Adrenal gland (tissue), 9 donors: ENCODE measurements at regions not wholly inside any gene's neighbourhood (a gene's known extent, or its start where the extent isn't known, plus 50 kb on each side); places are given as distances from the start of the nearest gene placed in this dataset.

Experiments
- DNase-seq, 7 donors: peaks; one replicate each; pipeline ENCODE4 v3.0.0-alpha.2; 2019 to 2020
- H3K27ac ChIP-seq, 5 donors: fragments of 200-600 bp; sonication (generic) in 4 of 5; 1 replicate in 3 of 5; 2 replicates in 2 of 5; pipeline versions ENCODE4 v1.5.1 to v1.8.0; 2016 to 2020; ENCODE audit warnings: mild to moderate bottlenecking in 1 of 5
- H3K27me3 ChIP-seq: fragments of 200-600 bp; 2 replicates; pipeline ENCODE4 v1.8.0; 2021
- H3K36me3 ChIP-seq, 2 donors: fragments of 200-600 bp; replicated peaks in 1 of 2; 1 replicate in 1 of 2; 2 replicates in 1 of 2; pipeline versions ENCODE4 v1.5.1 to v1.8.0; 2018 to 2022
- H3K4me1 ChIP-seq, 2 donors: fragments of 200-600 bp; replicated peaks in 1 of 2; 1 replicate in 1 of 2; 2 replicates in 1 of 2; pipeline versions ENCODE4 v1.5.1 to v1.8.0; 2018 to 2021
- H3K4me3 ChIP-seq, 4 donors: fragments of 200-600 bp; sonication (generic) in 3 of 4; one replicate each; pipeline ENCODE4 v1.5.1; 2016 to 2018
- H3K9me3 ChIP-seq, 3 donors: fragments of 200-600 bp; sonication (generic) in 1 of 3; replicated peaks in 1 of 3; 1 replicate in 2 of 3; 2 replicates in 1 of 3; pipeline versions ENCODE4 v1.5.1 to v1.8.0; 2016 to 2021
- POLR2A ChIP-seq, 2 donors: fragments of 450-650 bp; IDR thresholded peaks; one replicate each; pipeline ENCODE4 v1.6.1; 2017; ENCODE audit warnings: antibody characterized with exemption in 2 of 2, mild to moderate bottlenecking in 2 of 2, moderate library complexity in 1 of 2
- WGBS, 4 donors: extraction: QIAGEN DNeasy Blood & Tissue Kit in 2 of 4; methylation state at CpG; one replicate each; pipeline versions ENCODE4 v1.1.5 to v1.1.7; 2013 to 2017; 5-methylcytosine and 5-hydroxymethylcytosine counted together
- intact Hi-C, 2 donors: fragments of 100-400 bp; cut with DNase I; formaldehyde crosslinking; loops; one replicate each; pipeline versions ENCODE4 v1.14.1 to v1.15.0; 2022 to 2023
- TF ChIP-seq, protein P1 (sequence below), 6 experiments: fragments of 450-650 bp in 4 of 6; fragments of 200-600 bp in 2 of 6; sonication (generic) in 1 of 6; IDR thresholded peaks; 1 replicate in 5 of 6; 2 replicates in 1 of 6; pipeline versions ENCODE4 v1.5.1 to v1.8.0; 2016 to 2021; ENCODE audit warnings: antibody characterized with exemption in 6 of 6, mild to moderate bottlenecking in 2 of 6, moderate library complexity in 1 of 6
- donor health status: healthy with polysubstance abuse.
- donor health status: Bipolar disorder and iron deficiency.
- donor health status: DM: yes; HTN: yes; CAD: no.
- donor health status: DM: no; HTN: no; CAD: no.
- donor health status: DM: no; HTN: no; CAD: no.

DNA sequence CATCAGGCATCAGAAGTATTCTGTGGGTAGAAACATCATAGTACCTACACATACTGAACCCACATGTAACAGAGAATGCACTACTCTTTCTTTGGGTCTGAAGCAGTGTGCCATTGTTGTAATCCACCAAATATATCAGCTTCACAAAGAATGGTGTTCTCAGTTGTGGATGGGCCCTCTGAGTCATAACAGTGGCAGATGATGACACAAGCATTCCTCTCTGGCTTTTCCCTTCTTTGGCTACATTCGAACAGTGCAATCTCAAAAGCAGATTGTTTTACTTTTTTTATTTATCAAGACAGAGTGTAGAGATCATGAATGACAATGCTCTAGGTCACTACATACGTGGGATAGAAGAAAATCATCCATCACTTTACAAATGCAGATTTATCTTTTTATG is 247.2 kb upstream of the EPHA5 start:
- no peak for TF ChIP-seq POLR2A (IDR thresholded peaks at IDR 0.05)
- TF ChIP-seq, protein P1, sequence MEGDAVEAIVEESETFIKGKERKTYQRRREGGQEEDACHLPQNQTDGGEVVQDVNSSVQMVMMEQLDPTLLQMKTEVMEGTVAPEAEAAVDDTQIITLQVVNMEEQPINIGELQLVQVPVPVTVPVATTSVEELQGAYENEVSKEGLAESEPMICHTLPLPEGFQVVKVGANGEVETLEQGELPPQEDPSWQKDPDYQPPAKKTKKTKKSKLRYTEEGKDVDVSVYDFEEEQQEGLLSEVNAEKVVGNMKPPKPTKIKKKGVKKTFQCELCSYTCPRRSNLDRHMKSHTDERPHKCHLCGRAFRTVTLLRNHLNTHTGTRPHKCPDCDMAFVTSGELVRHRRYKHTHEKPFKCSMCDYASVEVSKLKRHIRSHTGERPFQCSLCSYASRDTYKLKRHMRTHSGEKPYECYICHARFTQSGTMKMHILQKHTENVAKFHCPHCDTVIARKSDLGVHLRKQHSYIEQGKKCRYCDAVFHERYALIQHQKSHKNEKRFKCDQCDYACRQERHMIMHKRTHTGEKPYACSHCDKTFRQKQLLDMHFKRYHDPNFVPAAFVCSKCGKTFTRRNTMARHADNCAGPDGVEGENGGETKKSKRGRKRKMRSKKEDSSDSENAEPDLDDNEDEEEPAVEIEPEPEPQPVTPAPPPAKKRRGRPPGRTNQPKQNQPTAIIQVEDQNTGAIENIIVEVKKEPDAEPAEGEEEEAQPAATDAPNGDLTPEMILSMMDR (IDR thresholded peaks at IDR 0.05), result no peak
- intact Hi-C loops, result no loop called here
- Histone ChIP-seq H3K27ac (no peak overlapping the region), H3K9me3 (no peaks in the 10 kb centered on the region), H3K36me3 (no peaks in the 10 kb centered on the region), H3K4me3 (no peak overlapping the region), H3K27me3 (no peaks in the 10 kb centered on the region), H3K4me1 (no peaks in the 10 kb centered on the region)
- no peak for DNase-seq
- WGBS, 4 donors, result 46 to 63% (median 50%) methylated on average over 2 of the region's 2 CpGs

DNA sequence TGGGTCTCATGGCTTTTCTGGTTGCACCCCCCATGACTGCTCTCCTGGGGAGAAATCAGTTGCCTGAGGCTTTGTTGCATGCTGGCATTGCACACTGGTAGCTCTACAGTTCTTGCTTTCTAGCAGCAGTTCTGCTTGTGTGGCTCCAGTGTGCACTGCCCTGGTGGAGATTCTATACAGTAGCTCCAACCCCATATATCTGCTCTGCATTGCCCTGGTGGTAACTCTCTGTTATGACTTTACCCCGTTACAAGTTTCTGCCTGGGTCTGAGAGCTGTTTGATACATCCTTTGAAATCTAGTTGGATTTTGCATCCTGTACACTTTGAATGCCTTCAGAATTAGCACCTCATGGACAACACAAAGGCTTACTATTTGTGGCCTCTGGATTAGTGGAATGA is 241.4 kb upstream of the EPHA5 start:
- intact Hi-C loops, result no loop called here
- Histone ChIP-seq H3K27me3 (no peaks in the 10 kb centered on the region), H3K36me3 (no peaks in the 10 kb centered on the region), H3K27ac (no peak overlapping the region), H3K4me3 (no peak overlapping the region), H3K9me3 (no peaks in the 10 kb centered on the region), H3K4me1 (no peaks in the 10 kb centered on the region)
- DNase-seq, result no peak
- TF ChIP-seq, protein P1 (IDR thresholded peaks at IDR 0.05), result no peak
- TF ChIP-seq POLR2A (IDR thresholded peaks at IDR 0.05), result no peak
- WGBS, 4 donors, result 0 to 62% (median 33%) methylated on average over 1 of the region's 1 CpG

DNA sequence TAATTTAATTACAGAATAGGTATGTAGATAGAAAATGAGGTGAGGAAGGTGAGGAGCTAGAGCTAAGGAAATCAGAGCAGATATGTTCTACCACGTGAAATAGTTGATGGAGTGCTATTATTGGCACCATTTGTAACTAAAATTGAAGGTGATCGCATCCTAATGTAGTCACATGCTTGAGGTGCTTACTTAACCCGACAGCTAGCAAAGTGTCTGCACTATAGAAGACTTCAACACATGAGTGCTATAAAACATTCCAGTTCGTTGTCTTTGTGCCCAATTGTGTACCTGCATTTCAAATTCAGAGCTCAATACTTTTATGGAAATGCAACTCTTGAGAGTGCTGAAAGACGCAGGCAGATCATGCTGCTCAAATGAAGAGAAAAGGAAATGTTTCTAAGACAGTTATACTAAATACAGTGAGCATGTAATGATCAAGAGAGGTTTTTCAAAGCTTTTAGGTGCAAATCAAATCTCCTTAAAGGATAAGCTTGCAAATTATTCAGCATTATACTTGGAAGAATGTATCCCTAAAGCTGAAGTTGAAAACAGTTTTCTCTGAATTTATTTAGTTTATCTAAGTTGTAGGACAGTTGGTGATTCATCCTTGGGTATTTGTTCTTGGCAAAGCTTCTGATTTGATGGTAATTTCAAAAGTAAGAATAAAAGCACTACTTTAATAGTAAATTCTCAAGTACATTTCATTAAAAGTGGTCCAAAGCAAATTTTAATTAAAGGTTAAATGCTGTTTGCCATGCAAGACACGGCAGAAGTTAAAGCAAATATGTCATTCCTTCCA is 223.9 kb upstream of the EPHA5 start:
- H3K4me1 ChIP-seq, result no peaks in the 10 kb centered on the region

DNA sequence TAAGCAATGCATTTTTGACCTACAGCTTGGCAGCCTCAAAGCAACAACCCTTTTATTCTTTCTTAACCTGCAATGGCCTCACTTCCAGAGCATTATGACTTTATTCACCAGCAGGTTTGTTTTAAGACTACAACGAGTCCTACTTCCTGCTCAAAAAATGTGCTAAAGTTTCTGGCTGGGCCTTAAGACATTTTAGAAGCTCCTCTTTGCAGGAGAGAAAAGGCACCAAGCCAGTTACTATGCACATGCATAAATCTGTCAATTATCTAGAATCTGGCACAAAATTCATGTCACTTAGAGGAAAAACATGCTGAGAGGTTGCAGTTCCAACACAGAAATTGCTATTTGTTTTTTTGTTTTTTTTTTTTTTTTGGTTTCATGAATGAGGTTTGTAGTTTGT is 223.0 kb upstream of the EPHA5 start:
- WGBS, 4 donors, result 18 to 24% (median 20%) methylated on average over 1 of the region's 1 CpG
- intact Hi-C loops, result no loop called here
- Histone ChIP-seq H3K4me3 (no peak overlapping the region), H3K27me3 (no peaks in the 10 kb centered on the region), H3K4me1 (no peaks in the 10 kb centered on the region), H3K9me3 (no peaks in the 10 kb centered on the region), H3K36me3 (no peaks in the 10 kb centered on the region), H3K27ac (no peak overlapping the region)
- DNase-seq, result no peak
- TF ChIP-seq POLR2A (IDR thresholded peaks at IDR 0.05), result no peak
- TF ChIP-seq, protein P1 (IDR thresholded peaks at IDR 0.05), result no peak

More for the DNA sequence above, 223.9 kb upstream of the EPHA5 start:
- intact Hi-C loops, result no loop called here
- Histone ChIP-seq H3K27me3 (no peaks in the 10 kb centered on the region), H3K9me3 (no peaks in the 10 kb centered on the region), H3K36me3 (no peaks in the 10 kb centered on the region), H3K4me3 (no peak overlapping the region), H3K27ac (no peak overlapping the region)
- DNase-seq, result no peak
- WGBS, 4 donors, result 43 to 48% (median 46%) methylated on average over 6 of the region's 6 CpGs
- TF ChIP-seq, protein P1 (IDR thresholded peaks at IDR 0.05), result no peak
- TF ChIP-seq POLR2A (IDR thresholded peaks at IDR 0.05), result no peak
